ENCODE measurements at regions not wholly inside any gene's neighbourhood (a gene's known extent, or its start where the extent isn't known, plus 50 kb on each side); places are given as distances from the start of the nearest gene placed in this dataset.

DNA sequence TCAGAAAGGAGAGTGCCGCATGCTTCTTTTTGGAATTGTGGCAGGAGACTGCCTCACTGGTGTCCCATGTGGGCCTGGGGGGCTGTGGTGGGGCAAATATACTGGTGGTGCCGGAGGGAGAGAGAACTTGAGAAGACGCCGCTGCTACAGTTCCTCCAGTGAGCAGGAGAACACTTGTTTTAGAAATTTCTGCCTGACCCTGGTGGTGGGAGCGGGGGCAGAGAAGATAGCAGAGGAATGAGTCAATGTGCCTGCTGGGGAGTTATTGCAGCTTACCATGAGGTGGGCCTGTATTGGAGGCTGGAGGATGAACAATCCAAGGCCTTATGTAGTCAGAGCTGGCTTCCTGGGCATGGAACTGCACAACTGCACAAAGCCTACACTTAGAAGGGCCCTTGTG is 211.8 kb downstream of the SNAPC1 start:
- DNase-seq (no peak), ATAC-seq (no peak)
- peaks cover 9% of the 10 kb centered on the region for H3K9me3 ChIP-seq
- intact Hi-C loops (cut with DNase I, micrococcal nuclease) = no loop called here
- TF ChIP-seq, protein P1, sequence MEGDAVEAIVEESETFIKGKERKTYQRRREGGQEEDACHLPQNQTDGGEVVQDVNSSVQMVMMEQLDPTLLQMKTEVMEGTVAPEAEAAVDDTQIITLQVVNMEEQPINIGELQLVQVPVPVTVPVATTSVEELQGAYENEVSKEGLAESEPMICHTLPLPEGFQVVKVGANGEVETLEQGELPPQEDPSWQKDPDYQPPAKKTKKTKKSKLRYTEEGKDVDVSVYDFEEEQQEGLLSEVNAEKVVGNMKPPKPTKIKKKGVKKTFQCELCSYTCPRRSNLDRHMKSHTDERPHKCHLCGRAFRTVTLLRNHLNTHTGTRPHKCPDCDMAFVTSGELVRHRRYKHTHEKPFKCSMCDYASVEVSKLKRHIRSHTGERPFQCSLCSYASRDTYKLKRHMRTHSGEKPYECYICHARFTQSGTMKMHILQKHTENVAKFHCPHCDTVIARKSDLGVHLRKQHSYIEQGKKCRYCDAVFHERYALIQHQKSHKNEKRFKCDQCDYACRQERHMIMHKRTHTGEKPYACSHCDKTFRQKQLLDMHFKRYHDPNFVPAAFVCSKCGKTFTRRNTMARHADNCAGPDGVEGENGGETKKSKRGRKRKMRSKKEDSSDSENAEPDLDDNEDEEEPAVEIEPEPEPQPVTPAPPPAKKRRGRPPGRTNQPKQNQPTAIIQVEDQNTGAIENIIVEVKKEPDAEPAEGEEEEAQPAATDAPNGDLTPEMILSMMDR (IDR thresholded peaks at IDR 0.05) = no peak
- H3K4me3 ChIP-seq = no peak overlapping the region
- no peaks in the 10 kb centered on the region for H3K36me3 ChIP-seq (ENCODE audit: low read depth)
- no peaks in the 10 kb centered on the region for H3K4me1 ChIP-seq (ENCODE audit: low read depth)

DNA sequence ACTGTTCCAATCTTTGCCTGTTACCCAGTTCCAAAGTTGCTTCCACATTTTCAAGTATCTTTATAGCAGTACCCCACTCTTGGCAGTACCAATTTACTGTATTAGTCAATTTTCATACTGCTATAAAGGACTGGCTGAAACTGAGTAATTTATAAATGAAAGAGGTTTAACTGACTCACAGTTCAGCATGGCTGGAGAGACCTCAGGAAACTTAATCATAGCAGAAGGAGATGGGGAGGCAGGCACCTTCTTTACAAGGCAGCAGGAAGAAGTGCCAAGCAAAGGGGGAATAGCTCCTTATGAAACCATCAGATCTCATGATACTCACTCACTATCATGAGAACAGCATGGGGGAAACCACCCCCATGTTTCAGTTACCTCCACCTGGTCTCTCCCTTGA is 215.0 kb downstream of the SNAPC1 start:
- H3K9me3 ChIP-seq = peaks cover 9% of the 10 kb centered on the region
- TF ChIP-seq, protein P1 (IDR thresholded peaks at IDR 0.05) = no peak
- H3K36me3 ChIP-seq (ENCODE audit: low read depth) = no peaks in the 10 kb centered on the region
- no peaks in the 10 kb centered on the region for H3K4me1 ChIP-seq (ENCODE audit: low read depth)
- DNase-seq = no peak
- intact Hi-C loops (cut with DNase I, micrococcal nuclease) = no loop called here
- H3K4me3 ChIP-seq = no peak overlapping the region
- ATAC-seq = no peak

- no peaks in the 10 kb centered on the region for H3K9me3 ChIP-seq
- TF ChIP-seq, protein P1 (IDR thresholded peaks at IDR 0.05) = no peak
- DNase-seq = no peak
- H3K4me3 ChIP-seq = no peak overlapping the region
- no peak for ATAC-seq
- intact Hi-C loops (cut with DNase I, micrococcal nuclease) = no loop called here
- H3K4me1 ChIP-seq (ENCODE audit: low read depth) = peaks cover 4% of the 10 kb centered on the region
- no peaks in the 10 kb centered on the region for H3K36me3 ChIP-seq (ENCODE audit: low read depth)
Observed at GRCh38 chr14:61988240-61988639, 226.0 kb downstream of the SNAPC1 start.

DNA sequence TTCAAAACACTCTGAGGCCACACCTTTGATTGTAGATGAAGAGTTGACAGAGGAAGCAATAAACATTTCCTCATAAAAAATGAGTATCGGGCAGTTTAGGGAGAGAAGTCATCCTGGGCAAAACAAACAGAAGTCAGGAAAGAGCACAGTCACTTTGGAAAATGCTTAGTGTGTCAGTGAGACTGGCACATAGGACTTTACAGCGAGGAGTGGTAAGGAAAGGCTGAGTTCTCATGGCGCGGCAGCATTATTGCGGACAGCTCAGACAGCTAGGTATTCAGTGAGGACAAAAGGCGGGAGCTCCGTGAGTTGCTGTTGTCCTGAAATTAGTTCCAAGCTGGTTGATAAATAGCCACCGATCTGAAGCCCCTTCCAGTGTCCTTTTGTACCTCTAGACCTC is 229.9 kb downstream of the SNAPC1 start:
- H3K9me3 ChIP-seq = no peaks in the 10 kb centered on the region
- DNase-seq (peak in 2 of 3 donors; percentile 38 to 52), ATAC-seq (peak; percentile 96)
- intact Hi-C loops (cut with DNase I, micrococcal nuclease) = no loop called here
- TF ChIP-seq, protein P1 (IDR thresholded peaks at IDR 0.05) = no peak
- H3K4me3 ChIP-seq = no peak overlapping the region
- H3K36me3 ChIP-seq (ENCODE audit: low read depth) = no peaks in the 10 kb centered on the region
- H3K4me1 ChIP-seq (ENCODE audit: low read depth) = peaks cover 4% of the 10 kb centered on the region

DNA sequence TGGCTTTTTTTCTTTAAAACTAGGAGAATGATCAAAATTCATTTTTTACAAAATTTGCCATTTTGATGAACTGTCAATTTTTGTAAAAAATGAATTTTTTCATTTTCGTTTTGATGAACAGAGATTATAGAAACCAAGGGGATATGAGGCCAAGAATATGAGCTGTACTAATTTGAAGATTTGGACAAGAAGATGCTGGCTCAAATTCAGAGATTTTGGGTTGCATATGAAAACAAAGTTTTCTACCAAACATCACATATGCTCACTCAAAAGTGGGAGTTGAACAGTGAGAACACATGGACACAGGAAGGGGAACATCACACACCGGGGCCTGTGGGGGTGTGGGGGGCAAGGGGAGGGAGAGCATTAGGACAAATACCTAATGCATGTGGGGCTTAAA is 230.7 kb downstream of the SNAPC1 start:
- Histone ChIP-seq H3K36me3 (ENCODE audit: low read depth) (no peaks in the 10 kb centered on the region), H3K4me1 (ENCODE audit: low read depth) (peaks cover 4% of the 10 kb centered on the region), H3K9me3 (no peaks in the 10 kb centered on the region), H3K4me3 (no peak overlapping the region)
- no peak for DNase-seq
- intact Hi-C loops (cut with DNase I, micrococcal nuclease) = no loop called here
- ATAC-seq = no peak
- TF ChIP-seq, protein P1 (IDR thresholded peaks at IDR 0.05) = no peak

DNA sequence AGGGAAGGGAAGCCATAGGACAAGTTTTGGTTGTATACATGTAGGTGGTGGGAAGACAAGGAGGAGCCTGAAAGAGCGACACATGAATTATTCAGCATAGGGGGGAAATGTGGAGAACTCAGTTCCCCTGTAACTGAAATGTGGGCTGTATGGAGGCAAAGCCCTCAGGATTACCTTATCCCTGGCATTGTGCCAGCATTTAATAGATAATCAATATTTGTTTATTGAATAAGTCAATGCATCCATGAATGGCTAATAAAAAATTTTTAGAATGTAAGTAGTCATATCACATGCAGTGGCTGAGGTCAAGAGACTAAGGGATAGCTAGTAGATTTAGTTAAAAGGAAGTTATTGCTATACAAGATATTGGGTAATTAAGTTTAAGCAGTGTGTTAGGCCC is 232.4 kb downstream of the SNAPC1 start:
- intact Hi-C loops (cut with DNase I, micrococcal nuclease) = no loop called here
- H3K4me3 ChIP-seq = no peak overlapping the region
- no peak for ATAC-seq

More for the DNA sequence above, 232.4 kb downstream of the SNAPC1 start:
- no peak for DNase-seq
- Histone ChIP-seq H3K9me3 (no peaks in the 10 kb centered on the region), H3K4me1 (ENCODE audit: low read depth) (peaks cover 4% of the 10 kb centered on the region), H3K36me3 (ENCODE audit: low read depth) (no peaks in the 10 kb centered on the region)
- TF ChIP-seq, protein P1 (IDR thresholded peaks at IDR 0.05) = no peak
